ENCODE measurements at regions not wholly inside any gene's neighbourhood (a gene's known extent, or its start where the extent isn't known, plus 50 kb on each side); places are given as distances from the start of the nearest gene placed in this dataset.

DNA sequence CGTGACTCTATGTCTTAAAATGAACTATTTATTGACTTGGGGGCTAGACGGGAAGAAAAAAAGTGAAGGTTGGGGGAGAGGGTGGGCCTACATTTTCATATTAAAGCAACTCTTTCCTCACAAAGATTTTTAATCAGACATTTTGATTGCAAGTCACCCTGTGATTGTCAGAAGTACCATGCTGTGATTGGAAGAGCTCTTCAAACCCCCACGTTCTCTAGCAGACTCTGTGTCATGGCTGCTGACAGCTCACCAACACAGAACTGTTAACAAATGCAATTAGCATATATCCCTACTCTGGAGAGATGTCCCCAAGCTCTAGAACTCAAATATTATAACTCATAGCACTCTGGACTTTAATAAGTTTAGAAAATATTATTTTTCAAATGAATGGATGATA, 428.4 kb upstream of the DCC start:
- TF ChIP-seq, protein P1, sequence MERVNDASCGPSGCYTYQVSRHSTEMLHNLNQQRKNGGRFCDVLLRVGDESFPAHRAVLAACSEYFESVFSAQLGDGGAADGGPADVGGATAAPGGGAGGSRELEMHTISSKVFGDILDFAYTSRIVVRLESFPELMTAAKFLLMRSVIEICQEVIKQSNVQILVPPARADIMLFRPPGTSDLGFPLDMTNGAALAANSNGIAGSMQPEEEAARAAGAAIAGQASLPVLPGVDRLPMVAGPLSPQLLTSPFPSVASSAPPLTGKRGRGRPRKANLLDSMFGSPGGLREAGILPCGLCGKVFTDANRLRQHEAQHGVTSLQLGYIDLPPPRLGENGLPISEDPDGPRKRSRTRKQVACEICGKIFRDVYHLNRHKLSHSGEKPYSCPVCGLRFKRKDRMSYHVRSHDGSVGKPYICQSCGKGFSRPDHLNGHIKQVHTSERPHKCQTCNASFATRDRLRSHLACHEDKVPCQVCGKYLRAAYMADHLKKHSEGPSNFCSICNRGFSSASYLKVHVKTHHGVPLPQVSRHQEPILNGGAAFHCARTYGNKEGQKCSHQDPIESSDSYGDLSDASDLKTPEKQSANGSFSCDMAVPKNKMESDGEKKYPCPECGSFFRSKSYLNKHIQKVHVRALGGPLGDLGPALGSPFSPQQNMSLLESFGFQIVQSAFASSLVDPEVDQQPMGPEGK (CRISPR knock-in tag; IDR thresholded peaks at IDR 0.05; ENCODE audit: borderline replicate concordance), result no peak
- TF ChIP-seq ESRRG (CRISPR knock-in tag; IDR thresholded peaks at IDR 0.05) (no peak), ZC3H10 (CRISPR knock-in tag; IDR thresholded peaks at IDR 0.05) (no peak), RARB (CRISPR knock-in tag; IDR thresholded peaks at IDR 0.05) (no peak), TCF4 (CRISPR knock-in tag; IDR thresholded peaks at IDR 0.05; ENCODE audit: borderline replicate concordance) (no peak)
- no peak for ATAC-seq

DNA sequence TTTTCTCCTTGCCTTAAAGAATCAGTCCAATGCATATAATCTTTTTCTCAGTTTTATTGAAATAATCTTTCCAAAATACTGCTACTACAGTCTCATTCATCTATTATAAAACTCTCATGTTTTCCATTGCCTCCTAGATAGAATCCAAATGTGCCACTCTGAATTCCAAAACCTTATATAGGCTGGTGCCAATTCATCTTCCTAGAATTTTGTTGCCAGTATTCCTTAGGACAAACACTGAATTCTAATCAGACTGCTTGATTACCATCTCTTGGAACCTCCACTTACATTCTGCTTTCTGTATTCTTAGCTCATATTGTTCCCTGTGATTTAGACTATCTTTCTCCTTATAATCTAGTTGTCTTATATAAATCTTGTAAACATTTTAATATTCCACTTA, 427.6 kb upstream of the DCC start:
- no peak for ATAC-seq
- TF ChIP-seq BACH2 (CRISPR knock-in tag; IDR thresholded peaks at IDR 0.05; ENCODE audit: borderline replicate concordance) (no peak), GLIS3 (CRISPR knock-in tag; IDR thresholded peaks at IDR 0.05) (no peak), ZFP3 (CRISPR knock-in tag; IDR thresholded peaks at IDR 0.05) (no peak), ARNTL (CRISPR knock-in tag; IDR thresholded peaks at IDR 0.05; ENCODE audit: borderline replicate concordance, low read depth) (no peak)
- TF ChIP-seq, protein P2, sequence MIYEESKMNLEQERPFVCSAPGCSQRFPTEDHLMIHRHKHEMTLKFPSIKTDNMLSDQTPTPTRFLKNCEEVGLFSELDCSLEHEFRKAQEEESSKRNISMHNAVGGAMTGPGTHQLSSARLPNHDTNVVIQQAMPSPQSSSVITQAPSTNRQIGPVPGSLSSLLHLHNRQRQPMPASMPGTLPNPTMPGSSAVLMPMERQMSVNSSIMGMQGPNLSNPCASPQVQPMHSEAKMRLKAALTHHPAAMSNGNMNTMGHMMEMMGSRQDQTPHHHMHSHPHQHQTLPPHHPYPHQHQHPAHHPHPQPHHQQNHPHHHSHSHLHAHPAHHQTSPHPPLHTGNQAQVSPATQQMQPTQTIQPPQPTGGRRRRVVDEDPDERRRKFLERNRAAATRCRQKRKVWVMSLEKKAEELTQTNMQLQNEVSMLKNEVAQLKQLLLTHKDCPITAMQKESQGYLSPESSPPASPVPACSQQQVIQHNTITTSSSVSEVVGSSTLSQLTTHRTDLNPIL (CRISPR knock-in tag; IDR thresholded peaks at IDR 0.05; ENCODE audit: low read depth), result no peak

DNA sequence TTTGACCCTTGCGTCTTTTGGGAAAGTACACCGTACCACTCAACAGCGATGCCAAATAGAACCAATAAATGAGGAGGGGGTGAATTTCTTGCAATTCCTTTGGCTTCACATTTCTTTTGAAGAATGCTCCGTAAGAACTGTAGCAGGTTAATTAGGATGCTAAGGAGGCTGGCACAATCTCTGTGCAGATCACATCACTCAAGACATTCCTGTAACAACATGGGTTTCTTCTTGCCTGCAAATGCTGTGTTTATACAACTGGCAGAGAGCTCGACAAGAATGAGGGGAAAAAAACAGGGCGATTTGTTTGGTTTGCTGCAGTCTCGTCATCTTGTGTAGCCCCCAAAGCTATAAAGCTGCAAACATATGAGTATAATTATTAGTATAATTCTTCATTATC, 424.8 kb upstream of the DCC start:
- TF ChIP-seq ESRRG (CRISPR knock-in tag; IDR thresholded peaks at IDR 0.05) (no peak), BACH2 (CRISPR knock-in tag; IDR thresholded peaks at IDR 0.05; ENCODE audit: borderline replicate concordance) (no peak), TOX (CRISPR knock-in tag; IDR thresholded peaks at IDR 0.05; ENCODE audit: borderline replicate concordance) (no peak), PPARA (CRISPR knock-in tag; IDR thresholded peaks at IDR 0.05; ENCODE audit: borderline replicate concordance) (no peak), RARB (CRISPR knock-in tag; IDR thresholded peaks at IDR 0.05) (no peak), TCF4 (CRISPR knock-in tag; IDR thresholded peaks at IDR 0.05; ENCODE audit: borderline replicate concordance) (no peak), ZNF8 (CRISPR knock-in tag; IDR thresholded peaks at IDR 0.05) (no peak), ZFP3 (CRISPR knock-in tag; IDR thresholded peaks at IDR 0.05) (no peak), OSR1 (CRISPR knock-in tag; IDR thresholded peaks at IDR 0.05) (no peak), ARNTL (CRISPR knock-in tag; IDR thresholded peaks at IDR 0.05; ENCODE audit: borderline replicate concordance, low read depth) (no peak), ISL1 (CRISPR knock-in tag; IDR thresholded peaks at IDR 0.05) (no peak), GLIS3 (CRISPR knock-in tag; IDR thresholded peaks at IDR 0.05) (no peak), ZNF565 (CRISPR knock-in tag; conservative IDR thresholded peaks at IDR 0.05; ENCODE audit: low read depth) (no peak), ZNF70 (CRISPR knock-in tag; IDR thresholded peaks at IDR 0.05) (no peak), ZFP30 (CRISPR knock-in tag; IDR thresholded peaks at IDR 0.05) (no peak), SNAI2 (CRISPR knock-in tag; IDR thresholded peaks at IDR 0.05) (no peak)
- TF ChIP-seq, protein P2 (CRISPR knock-in tag; IDR thresholded peaks at IDR 0.05; ENCODE audit: low read depth), result no peak
- TF ChIP-seq, protein P3, sequence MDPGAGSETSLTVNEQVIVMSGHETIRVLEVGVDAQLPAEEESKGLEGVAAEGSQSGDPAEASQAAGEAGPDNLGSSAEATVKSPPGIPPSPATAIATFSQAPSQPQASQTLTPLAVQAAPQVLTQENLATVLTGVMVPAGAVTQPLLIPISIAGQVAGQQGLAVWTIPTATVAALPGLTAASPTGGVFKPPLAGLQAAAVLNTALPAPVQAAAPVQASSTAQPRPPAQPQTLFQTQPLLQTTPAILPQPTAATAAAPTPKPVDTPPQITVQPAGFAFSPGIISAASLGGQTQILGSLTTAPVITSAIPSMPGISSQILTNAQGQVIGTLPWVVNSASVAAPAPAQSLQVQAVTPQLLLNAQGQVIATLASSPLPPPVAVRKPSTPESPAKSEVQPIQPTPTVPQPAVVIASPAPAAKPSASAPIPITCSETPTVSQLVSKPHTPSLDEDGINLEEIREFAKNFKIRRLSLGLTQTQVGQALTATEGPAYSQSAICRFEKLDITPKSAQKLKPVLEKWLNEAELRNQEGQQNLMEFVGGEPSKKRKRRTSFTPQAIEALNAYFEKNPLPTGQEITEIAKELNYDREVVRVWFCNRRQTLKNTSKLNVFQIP (CRISPR knock-in tag; IDR thresholded peaks at IDR 0.05; ENCODE audit: borderline replicate concordance, low read depth), result no peak
- TF ChIP-seq, protein P4, sequence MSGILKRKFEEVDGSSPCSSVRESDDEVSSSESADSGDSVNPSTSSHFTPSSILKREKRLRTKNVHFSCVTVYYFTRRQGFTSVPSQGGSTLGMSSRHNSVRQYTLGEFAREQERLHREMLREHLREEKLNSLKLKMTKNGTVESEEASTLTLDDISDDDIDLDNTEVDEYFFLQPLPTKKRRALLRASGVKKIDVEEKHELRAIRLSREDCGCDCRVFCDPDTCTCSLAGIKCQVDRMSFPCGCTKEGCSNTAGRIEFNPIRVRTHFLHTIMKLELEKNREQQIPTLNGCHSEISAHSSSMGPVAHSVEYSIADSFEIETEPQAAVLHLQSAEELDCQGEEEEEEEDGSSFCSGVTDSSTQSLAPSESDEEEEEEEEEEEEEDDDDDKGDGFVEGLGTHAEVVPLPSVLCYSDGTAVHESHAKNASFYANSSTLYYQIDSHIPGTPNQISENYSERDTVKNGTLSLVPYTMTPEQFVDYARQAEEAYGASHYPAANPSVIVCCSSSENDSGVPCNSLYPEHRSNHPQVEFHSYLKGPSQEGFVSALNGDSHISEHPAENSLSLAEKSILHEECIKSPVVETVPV (CRISPR knock-in tag; IDR thresholded peaks at IDR 0.05), result no peak
- TF ChIP-seq, protein P5, sequence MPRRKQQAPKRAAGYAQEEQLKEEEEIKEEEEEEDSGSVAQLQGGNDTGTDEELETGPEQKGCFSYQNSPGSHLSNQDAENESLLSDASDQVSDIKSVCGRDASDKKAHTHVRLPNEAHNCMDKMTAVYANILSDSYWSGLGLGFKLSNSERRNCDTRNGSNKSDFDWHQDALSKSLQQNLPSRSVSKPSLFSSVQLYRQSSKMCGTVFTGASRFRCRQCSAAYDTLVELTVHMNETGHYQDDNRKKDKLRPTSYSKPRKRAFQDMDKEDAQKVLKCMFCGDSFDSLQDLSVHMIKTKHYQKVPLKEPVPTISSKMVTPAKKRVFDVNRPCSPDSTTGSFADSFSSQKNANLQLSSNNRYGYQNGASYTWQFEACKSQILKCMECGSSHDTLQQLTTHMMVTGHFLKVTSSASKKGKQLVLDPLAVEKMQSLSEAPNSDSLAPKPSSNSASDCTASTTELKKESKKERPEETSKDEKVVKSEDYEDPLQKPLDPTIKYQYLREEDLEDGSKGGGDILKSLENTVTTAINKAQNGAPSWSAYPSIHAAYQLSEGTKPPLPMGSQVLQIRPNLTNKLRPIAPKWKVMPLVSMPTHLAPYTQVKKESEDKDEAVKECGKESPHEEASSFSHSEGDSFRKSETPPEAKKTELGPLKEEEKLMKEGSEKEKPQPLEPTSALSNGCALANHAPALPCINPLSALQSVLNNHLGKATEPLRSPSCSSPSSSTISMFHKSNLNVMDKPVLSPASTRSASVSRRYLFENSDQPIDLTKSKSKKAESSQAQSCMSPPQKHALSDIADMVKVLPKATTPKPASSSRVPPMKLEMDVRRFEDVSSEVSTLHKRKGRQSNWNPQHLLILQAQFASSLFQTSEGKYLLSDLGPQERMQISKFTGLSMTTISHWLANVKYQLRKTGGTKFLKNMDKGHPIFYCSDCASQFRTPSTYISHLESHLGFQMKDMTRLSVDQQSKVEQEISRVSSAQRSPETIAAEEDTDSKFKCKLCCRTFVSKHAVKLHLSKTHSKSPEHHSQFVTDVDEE (CRISPR knock-in tag; IDR thresholded peaks at IDR 0.05), result no peak
- no peak for ATAC-seq

All from SK-N-SH treated with all-trans-retinoic acid at 6 μM for 48 hours (cell line).